Muscle layer of duodenum (tissue), 2 donors: ENCODE measurements at regions not wholly inside any gene's neighbourhood (a gene's known extent, or its start where the extent isn't known, plus 50 kb on each side); places are given as distances from the start of the nearest gene placed in this dataset.

ENCODE experiments used
- H3K27ac ChIP-seq: one replicate; pipeline ENCODE4 v1.7.0; 2013; ENCODE audit warnings: mild to moderate bottlenecking, low read length
- H3K27me3 ChIP-seq: one replicate; pipeline ENCODE4 v1.7.0; 2013; ENCODE audit warnings: low read depth, mild to moderate bottlenecking, control low read depth, low read length
- H3K36me3 ChIP-seq, 2 donors: one replicate each; pipeline ENCODE4 v1.7.0; 2013; ENCODE audit warnings: low read length in 2 of 2, control low read depth in 1 of 2, mild to moderate bottlenecking in 1 of 2; ENCODE audit not compliant: insufficient read depth in 2 of 2, control insufficient read depth in 1 of 2
- H3K4me1 ChIP-seq, 2 donors: one replicate each; pipeline ENCODE4 v1.7.0; 2013; ENCODE audit warnings: low read length in 2 of 2, mild to moderate bottlenecking in 2 of 2, control low read depth in 1 of 2, moderate library complexity in 1 of 2; ENCODE audit not compliant: insufficient read depth in 2 of 2, control insufficient read depth in 1 of 2
- H3K4me3 ChIP-seq, 2 donors: one replicate each; pipeline ENCODE4 v1.7.0; 2013; ENCODE audit warnings: low read length in 2 of 2, low read depth in 1 of 2, mild to moderate bottlenecking in 1 of 2
- H3K9me3 ChIP-seq, 2 donors: one replicate each; pipeline ENCODE4 v1.7.0; 2013; ENCODE audit warnings: low read length in 2 of 2, control low read depth in 1 of 2, mild to moderate bottlenecking in 1 of 2; ENCODE audit not compliant: control insufficient read depth in 1 of 2
- donor health status: healthy.

DNA sequence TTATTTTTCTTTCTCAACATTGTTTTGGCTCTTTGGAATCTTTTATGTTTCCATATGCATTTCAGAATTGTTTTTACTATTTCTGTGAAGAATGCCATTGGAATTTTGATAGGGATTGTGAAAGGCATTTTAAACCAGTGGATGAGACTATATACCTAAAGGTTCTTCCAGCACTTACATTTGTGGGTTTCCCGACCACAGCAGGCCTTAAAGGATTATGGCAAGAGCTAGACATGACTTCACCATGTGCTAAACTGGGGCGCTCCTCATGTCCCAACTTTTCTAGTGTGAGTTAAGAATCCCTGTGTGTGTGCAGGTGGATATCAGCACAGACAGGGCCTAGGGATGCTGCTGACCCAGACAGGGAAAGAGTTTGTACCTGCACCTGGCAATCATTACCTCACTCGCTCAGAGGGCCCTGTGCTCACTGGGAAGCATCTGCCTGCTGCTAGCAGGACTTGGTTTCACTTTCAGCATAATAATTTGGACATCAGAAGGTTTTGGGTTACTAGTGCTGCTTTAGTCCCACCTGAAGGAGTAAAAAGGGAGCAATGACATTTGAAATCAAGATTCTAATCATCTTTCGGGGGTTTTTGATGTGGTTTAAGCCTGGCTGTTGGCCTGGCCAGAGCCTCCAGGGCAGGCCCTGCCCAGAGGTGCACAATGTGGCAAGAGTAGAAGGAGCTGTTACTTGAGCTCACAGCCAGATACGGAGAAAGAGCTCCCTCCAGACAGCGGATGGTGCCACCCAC is 137.1 kb downstream of the CDC5L start:
- peaks cover 0 to 11% of the 10 kb centered on the region in 2 donors for H3K9me3 ChIP-seq
- H3K4me1 ChIP-seq = no peaks in the 10 kb centered on the region
- H3K4me3 ChIP-seq = no peak overlapping the region
- H3K27ac ChIP-seq = no peak overlapping the region
- H3K36me3 ChIP-seq = no peaks in the 10 kb centered on the region
- no peaks in the 10 kb centered on the region for H3K27me3 ChIP-seq

DNA sequence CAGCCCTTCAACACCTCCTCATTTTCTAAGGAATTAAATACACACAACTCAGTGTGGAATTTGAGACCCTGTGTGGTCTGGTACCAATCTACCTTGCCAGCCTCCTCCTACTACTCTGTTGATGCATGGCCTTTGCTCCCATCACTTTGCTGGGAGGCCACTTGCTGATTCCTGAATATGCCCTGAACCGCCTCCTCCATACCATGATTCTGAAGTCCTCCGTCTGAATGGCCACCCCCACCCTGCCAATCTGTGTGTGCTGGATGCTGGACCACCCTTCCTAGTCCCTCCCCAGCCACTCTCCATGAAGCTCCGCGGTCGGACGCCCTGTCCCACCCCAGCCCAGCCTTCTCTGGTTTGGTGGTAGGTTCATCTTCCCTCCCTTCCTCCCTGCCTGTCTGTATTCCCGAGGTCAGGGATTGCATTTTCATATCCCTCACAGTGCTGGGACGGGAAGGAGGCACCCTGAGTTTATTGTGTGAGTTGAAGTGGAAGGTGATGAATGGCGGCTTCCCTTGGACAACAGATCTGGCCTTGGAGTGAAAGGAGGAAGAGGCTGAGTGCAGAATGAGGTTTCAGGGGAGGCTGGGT is 138.3 kb downstream of the CDC5L start:
- Histone ChIP-seq H3K4me1 (no peaks in the 10 kb centered on the region), H3K27me3 (no peaks in the 10 kb centered on the region), H3K27ac (no peak overlapping the region), H3K9me3 (peaks cover 0 to 11% of the 10 kb centered on the region in 2 donors), H3K36me3 (no peaks in the 10 kb centered on the region), H3K4me3 (no peak overlapping the region)

DNA sequence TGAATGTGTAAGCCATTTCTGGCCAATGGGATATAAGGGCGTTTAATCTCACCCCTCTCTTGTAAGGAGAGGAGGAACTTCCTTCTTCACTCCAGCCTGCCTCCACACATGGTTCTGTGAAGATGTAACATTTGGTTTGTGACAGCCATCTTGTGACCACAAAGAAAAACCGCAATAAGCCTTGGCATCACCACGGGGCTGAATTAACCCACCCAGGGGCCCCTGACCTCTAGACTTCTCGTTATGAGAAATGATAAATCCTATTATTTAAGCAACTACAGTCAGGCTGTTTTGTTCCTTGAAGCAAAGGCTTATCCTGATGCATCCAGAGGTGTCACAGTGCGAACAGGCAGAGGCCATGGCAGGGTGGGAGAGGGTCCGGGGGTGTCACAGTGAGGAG is 139.7 kb downstream of the CDC5L start:
- no peaks in the 10 kb centered on the region for H3K27me3 ChIP-seq
- H3K4me3 ChIP-seq = no peak overlapping the region
- H3K36me3 ChIP-seq = no peaks in the 10 kb centered on the region
- H3K9me3 ChIP-seq = peaks cover 0 to 11% of the 10 kb centered on the region in 2 donors
- no peaks in the 10 kb centered on the region for H3K4me1 ChIP-seq
- H3K27ac ChIP-seq = no peak overlapping the region

DNA sequence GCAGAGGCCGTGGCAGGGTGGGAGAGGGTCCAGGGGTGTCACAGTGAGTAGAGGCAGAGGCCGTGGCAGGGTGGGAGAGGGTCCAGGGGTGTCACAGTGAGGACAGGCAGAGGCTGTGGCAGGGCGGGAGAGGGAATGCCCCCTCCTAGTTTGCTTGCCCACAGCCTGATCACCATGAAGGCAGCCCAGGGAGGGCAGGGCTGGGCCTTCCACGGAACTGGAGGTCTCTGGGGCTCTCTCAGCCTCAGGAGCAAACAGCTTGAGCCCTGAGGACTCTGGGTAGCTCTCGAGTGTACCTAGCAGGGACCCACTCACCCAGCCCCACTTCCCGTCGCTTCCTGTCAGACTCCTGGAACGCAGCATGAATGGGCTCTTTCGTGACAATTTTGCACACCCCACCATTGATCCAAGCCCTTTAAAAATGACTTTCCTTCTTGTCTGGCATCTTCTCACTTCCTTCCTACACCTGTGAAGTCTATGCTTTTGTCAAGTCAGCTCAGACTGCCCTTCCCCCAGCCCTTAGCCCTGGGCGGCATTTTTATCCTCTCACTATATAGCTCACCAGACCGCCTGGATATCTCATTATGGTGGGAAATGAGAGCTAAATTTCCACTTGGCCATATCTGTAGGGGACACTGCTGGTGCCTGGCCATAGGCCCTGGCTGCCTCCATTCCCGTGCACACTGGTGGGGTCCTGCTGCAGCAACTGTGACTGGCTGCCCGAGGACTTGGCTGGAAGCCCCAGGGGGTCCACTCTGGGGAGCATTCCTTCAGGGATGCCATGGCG is 140.3 kb downstream of the CDC5L start:
- H3K4me1 ChIP-seq = no peaks in the 10 kb centered on the region
- H3K4me3 ChIP-seq = no peak overlapping the region
- no peaks in the 10 kb centered on the region for H3K27me3 ChIP-seq
- no peaks in the 10 kb centered on the region for H3K36me3 ChIP-seq
- peaks cover 0 to 11% of the 10 kb centered on the region in 2 donors for H3K9me3 ChIP-seq
- no peak overlapping the region for H3K27ac ChIP-seq

DNA sequence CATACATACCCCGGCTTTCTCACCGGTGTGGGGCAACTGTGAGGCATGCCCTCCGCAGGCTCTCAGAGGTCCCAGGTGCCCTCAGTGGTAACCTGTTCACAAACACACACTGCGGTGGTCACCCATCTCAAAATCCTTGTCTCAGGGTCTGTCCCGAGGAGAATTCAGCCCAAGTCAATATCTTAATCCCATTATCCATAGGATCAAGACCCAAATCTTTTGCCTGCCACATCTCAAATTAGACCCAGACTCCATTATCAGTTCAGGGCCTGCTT is 140.8 kb downstream of the CDC5L start:
- Histone ChIP-seq H3K4me1 (no peaks in the 10 kb centered on the region), H3K36me3 (no peaks in the 10 kb centered on the region), H3K27ac (no peak overlapping the region), H3K4me3 (no peak overlapping the region), H3K9me3 (peaks cover 0 to 9% of the 10 kb centered on the region in 2 donors), H3K27me3 (no peaks in the 10 kb centered on the region)

DNA sequence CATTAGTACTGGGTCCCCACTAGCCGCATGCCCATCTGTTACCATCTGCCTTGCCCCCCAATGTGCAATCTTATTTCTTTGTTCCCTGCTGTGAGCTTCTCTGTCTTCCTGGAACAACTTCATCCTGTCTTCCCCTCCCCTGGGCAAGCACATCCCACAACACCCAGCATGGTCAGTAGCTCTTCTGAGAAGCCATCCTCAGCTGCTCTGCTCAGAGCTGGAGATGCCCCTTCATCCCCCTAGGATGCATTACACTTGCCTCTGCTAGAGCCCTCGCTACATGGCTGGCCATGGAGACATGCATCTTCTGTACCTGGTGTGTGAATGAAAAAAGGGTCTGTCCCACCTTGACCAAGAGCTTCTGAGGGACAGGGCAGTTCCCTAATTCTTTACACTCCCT is 141.2 kb downstream of the CDC5L start:
- Histone ChIP-seq H3K36me3 (no peaks in the 10 kb centered on the region), H3K27me3 (no peaks in the 10 kb centered on the region), H3K27ac (no peak overlapping the region), H3K4me1 (no peaks in the 10 kb centered on the region), H3K9me3 (peaks cover 0 to 5% of the 10 kb centered on the region in 2 donors), H3K4me3 (no peak overlapping the region)

DNA sequence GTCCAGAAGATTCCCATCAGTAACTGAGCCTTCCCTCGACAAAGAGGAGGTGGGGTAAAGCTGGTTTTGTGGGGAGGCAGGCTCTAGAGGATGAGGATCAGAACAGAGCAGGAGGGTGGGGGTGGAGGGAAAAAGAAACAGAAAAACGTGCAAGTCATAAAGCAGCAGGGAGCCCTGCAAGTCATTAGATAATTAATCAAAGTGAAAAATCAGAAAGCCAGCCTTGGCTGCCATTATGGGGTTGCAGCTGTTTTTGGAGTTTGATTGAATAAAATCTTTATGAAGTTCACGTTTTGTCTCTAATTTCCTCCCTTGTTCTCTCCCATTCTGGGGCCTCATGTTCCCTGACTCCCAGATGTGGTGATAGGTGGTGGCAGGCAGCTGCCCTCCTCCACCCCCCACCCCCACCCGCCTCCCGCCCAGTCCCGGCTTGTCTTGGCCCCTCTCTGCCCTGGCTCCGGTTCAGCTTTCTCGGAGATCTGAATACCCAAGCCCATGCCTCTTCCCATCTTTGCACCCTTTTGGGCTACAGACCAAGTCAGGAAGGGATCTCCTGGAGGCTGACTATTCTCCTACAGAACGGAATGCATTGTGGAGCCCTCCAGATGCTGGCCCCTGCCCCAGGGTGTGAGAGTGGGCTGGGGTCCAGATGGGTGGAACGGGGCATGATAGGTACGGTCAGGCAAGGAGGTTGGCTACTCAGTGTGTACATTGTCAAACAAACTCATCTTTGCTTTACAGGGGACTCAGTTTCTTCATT is 141.8 kb downstream of the CDC5L start:
- no peaks in the 10 kb centered on the region for H3K36me3 ChIP-seq
- peaks cover 0 to 5% of the 10 kb centered on the region in 2 donors for H3K9me3 ChIP-seq
- no peak overlapping the region for H3K4me3 ChIP-seq
- H3K4me1 ChIP-seq = no peaks in the 10 kb centered on the region
- H3K27ac ChIP-seq = no peak overlapping the region
- H3K27me3 ChIP-seq = no peaks in the 10 kb centered on the region

DNA sequence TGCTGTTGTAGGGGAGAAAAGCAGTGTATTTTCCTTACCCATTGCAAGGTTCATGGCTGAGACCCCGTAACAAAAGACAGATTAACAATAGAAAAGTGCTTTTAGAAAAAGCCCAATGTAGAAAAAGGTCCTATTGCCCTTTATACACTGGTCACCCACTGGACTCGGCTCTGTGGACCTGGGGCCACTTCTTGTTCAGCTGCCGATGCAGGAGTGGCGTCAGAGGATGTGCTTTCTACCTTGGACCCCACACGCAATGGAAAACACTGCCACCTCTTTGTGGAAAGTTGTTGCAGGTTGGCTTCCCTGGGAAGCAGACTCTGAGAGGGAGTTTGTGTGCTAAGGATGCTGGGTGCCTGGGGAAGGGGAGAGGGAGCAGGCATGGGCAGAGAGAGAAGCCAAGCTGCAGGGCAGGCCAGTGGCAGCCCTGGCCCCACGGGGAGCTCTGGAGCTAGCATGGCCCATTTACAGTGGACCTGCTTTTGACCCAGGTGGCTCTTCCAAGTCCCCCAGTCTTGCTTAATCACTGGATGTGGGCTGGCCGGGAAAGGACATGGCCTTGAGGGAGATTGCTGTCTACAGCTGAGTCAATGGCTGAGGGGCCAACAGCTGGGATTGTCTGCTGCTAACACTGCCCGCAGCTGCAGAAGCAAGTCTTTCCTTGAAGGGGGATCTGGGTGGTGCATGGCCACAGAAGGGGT is 142.9 kb downstream of the CDC5L start:
- H3K36me3 ChIP-seq = no peaks in the 10 kb centered on the region
- H3K27me3 ChIP-seq = no peaks in the 10 kb centered on the region
- no peak overlapping the region for H3K4me3 ChIP-seq
- no peaks in the 10 kb centered on the region for H3K4me1 ChIP-seq
- no peak overlapping the region for H3K27ac ChIP-seq
- no peaks in the 10 kb centered on the region for H3K9me3 ChIP-seq

DNA sequence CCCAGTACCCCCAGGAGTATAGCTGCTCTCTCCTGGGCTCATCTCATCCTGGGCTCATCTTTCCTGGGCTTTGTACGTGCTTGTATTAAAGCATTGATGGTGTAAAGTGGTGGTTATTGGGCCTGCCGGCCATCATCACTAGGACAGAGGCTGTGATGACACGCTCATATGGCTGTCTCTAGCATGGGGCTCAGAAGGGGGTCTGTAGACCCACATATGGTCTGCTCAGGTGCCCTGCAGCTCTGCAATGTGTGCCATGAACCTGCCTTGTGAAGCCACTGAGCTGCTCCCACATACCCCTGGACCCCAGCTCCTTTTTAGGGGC is 143.4 kb downstream of the CDC5L start:
- no peak overlapping the region for H3K27ac ChIP-seq
- H3K4me1 ChIP-seq = no peaks in the 10 kb centered on the region
- no peaks in the 10 kb centered on the region for H3K36me3 ChIP-seq
- H3K9me3 ChIP-seq = no peaks in the 10 kb centered on the region
- H3K4me3 ChIP-seq = no peak overlapping the region
- no peaks in the 10 kb centered on the region for H3K27me3 ChIP-seq

DNA sequence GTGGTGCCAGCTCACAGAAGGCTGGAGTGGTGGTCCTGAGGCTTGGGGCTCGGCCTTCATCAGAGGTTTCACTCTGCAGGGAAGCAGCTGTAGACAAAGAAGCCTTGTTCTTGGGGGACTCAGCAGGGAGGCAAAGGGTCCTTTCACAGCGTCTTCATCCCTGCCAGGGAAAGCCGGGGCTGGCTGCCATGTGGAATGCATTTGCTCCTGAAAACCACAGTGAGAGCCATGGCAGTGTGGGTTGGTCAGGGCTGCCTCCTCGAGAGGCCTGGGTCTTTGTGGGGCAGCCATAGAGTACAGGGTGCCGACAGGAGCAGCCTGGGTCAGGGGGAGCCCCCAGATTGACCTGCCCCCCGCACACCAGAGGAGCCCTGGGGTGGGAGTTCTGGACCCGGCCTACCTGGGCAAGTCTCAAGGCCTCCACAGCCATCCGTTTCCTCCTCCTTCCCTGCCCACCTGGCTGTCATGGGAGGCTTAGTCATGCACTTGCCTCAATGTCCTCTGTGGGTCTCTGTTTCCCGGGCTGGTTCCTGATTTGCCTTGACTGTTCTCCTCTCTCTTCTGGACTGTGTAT is 144.0 kb downstream of the CDC5L start:
- no peak overlapping the region for H3K27ac ChIP-seq
- no peaks in the 10 kb centered on the region for H3K4me1 ChIP-seq
- H3K4me3 ChIP-seq = no peak overlapping the region
- no peaks in the 10 kb centered on the region for H3K27me3 ChIP-seq
- no peaks in the 10 kb centered on the region for H3K36me3 ChIP-seq
- no peaks in the 10 kb centered on the region for H3K9me3 ChIP-seq
